Activated naive CD8-positive, alpha-beta T cell treated with anti-CD3 and anti-CD28 coated beads, Interleukin-2, amount 10 ng/mL, durations not matched to agents 7 days and 5 days (primary cell): ENCODE measurements at regions not wholly inside any gene's neighbourhood (a gene's known extent, or its start where the extent isn't known, plus 50 kb on each side); places are given as distances from the start of the nearest gene placed in this dataset. TPM values are rescaled to one million over a fixed set of nuclear protein-coding genes. Genes with fewer than 3 reads are reported as not detected.

ENCODE experiments used
- microRNA-seq: library from miRNA; unstranded; fragments of <30 nt; microRNA quantifications from one replicate; pipeline ENCODE4 v1.2.0, GENCODE V29; 2022

Small RNA genes lying in the stretch of these regions (microRNA-seq; reads per million reads assigned to microRNA genes)
- gene MIR3919 = not detected
